AML-193 (cell line): ENCODE measurements at regions not wholly inside any gene's neighbourhood (a gene's known extent, or its start where the extent isn't known, plus 50 kb on each side); places are given as distances from the start of the nearest gene placed in this dataset.
"Not testable (repeated sequence)": the region's sequence is repeated elsewhere in the genome, so short reads cannot be mapped to it uniquely, and the experiment has no call there.

ENCODE experiments used
- DNase-seq, 2 experiments: peaks; one replicate each; lab custom pipeline; 2025; lab: John Stamatoyannopoulos, UW

DNA sequence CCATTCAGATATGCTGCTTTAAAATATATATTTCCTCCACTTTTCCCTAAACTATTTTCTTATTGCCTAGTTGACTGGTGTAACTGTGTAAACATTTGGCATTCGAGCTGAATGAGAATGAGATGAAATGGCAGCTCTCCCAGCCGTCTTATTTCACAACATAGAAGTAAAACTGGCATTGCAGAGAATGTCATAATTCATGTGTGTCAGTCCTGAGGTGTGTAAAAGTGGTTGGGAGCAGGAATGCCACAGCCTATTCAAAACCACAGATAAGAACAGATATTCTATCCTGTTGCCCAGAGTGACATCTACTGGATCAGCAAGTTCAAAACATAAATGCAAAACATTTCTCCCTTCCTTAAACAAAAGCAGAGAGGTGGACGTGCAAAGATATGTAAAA is 565.5 kb upstream of the CHAC2 start:
- no peak for DNase-seq

DNA sequence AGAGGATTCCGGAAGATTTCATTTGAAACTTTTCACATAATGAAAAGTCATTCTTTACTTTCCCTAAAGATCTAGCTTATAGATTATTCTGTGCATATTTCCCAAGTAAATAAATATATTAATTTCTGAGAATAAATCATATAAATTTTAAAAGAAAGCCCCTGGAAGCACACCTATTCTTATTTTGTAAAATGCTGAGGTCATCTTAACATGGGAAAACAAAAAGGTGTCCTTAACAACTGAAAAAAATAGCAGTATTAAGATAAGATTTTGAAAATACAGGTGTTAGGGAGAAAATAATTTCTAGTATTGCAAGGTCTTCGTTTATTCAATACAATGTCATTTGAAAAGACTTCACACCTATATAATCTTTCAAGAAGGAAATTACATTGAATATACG is 567.5 kb upstream of the CHAC2 start:
- no peak for DNase-seq

DNA sequence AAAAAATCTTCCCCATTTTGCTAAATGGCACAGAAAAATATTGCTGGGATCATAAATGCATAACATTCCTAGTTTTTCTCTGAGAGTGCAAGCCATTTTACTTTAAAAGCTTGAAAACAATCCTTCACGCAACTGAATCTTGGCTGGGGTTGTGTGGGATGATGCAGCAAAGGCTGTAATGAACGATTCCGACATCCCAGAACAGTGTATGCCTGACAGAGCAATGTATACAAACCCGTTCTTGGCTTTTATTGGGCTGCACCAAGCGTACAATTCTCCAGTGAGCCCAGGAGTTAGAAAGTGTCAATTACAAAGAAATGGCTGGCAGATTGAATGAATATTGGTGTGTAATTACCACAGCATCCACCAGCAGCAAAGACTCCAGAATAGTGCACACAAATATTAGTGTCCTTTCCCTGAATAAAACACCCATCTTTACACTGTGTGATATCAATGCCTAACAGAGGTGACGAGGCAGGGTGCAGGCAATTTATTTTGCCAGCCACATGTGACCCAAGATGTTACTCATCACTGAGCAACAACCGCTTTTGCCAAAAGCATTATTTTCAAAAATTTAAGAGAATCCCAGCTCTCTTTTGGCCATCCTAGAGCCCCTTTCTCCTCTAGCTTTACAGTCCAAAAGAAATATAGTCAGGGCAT is 578.6 kb upstream of the CHAC2 start:
- no peak for DNase-seq

- DNase-seq: no peak
Observed at GRCh38 chr2:53183581-53183980, 584.0 kb upstream of the CHAC2 start.

DNA sequence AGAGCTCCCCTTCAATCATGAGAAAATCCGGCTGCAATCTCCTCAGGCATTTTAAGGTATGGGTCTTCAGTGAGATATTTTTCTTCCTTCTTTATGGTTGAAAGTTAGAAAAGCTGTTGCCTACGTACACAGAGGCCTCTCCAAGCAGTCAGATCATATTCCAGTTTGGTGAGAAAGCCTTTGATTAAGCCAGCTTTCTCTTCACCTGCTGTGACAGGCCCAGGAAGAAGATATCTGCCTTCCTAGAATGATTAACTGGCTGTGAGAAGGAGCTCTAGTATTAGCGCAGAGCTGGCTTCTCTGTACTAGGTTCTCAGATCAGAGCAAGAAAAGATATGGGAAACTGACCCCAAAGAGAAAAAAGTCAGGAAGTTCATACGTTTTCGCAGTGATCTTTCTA is 585.0 kb upstream of the CHAC2 start:
- DNase-seq: no peak

DNA sequence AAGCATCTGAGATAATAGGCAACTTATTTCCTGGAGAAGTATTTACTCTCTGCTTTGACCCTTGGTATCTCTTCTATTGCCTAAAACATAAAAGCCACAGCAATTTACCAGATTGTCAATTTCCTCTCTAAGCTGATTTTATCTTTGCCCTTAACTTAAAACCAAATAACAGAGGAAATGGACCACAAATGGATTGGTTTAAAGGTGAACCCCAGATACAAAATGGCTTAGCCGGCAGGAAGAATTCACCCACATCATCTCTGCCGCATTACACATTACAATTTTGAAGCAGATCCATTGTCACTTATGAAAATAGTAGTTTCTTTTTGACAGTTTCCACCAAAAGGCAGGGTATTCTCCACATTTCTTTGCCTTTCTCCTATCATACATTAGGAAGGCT is 585.8 kb upstream of the CHAC2 start:
- no peak for DNase-seq

GRCh38 chr2:53177327-53177726 is 590.3 kb upstream of the CHAC2 start:
- DNase-seq: no peak

DNA sequence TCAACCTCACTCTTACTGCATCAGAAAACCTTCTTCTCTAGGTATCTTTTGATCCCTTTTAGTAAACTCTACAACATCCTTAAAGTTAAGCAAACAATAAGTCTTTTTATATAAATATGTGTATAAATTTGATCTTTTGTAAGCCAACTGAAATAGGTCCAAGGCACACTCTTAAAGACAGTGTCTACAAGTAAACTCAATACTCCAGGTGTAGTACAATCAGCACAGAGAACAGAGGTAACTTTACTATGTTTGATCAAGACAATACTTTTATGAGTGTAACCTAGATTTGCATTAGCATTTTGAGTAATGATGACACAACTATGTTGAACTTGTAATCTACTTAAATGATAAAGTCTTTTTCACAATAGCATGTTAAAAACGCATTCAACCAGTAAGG is 593.1 kb upstream of the CHAC2 start:
- DNase-seq: no peak

DNA sequence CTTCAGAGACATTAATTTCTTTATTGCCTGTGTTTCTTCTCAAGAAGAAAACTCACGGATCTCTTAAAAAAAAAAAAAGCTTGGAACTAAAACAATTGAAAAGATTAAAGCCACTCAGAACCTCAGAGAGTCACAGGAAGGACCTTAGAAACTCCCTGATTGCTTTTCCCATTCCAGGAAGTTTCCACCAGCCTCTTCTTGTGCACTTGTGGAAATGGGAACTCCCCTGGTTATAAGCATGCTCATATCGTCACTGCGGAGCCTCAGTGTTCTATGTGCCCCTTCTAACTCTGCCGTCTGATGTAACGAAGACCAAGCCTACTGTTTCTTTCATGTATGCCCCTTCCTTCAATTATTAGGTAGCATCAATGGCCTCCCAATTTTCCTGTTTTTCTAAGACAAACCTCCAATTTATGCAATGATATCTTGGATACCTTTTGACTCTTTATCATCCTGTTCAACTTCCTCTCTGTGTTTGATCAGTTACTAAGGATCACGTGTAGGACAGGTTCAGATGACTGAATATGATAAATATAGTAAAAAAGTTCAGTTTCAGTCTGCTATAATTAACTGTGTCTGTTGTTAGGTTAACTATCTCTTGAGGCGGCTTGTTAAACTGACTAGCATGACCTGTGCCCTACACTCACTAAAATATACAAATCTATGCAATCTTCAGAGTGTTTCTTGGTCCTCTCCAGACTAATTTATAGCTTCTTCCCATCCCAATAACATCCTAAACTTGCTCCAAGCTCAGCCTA is 593.7 kb upstream of the CHAC2 start:
- no peak for DNase-seq

DNA sequence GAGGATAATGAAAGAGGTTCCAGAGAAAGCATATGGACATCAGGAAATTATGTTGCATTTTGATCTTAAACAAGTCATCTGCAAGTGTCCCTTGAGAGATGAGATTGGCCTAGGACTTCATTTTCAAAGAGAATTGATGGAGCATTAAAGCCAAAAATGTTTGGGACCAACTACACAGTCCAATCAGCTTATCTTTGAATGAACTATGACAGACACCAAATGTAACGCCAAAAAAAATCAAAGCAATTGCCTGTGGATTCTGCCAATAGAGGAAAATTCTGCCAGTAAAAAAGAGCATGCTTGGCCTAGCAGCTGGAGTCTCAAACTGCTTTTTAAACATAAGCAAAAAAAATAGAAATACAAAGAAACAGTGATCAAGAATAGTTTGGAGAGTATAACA is 594.5 kb upstream of the CHAC2 start:
- DNase-seq: no peak

GRCh38 chr2:53170466-53170865 is 597.1 kb upstream of the CHAC2 start:
- DNase-seq: no peak

GRCh38 chr2:53167227-53167626 is 600.4 kb upstream of the CHAC2 start:
- DNase-seq: no peak

DNA sequence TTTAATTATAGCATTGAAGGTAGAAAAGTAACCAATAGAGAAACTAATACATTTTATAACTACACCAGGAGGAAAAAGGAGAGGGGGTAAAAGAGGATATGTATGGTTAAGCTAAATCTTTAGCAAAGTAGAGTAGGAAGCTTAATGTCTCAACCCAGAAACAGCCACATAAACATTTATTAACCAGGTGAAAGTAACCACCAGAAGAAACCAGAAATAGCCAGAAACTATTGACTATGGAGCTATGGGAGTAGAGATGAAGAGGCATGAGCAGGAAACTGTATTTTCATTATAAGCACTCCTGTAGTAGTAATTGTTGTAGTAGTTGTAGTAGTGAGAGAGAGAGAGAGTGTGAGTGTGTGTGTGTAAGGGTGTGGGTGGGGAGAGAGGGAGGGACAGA is 617.5 kb upstream of the CHAC2 start:
- DNase-seq: no peak

DNA sequence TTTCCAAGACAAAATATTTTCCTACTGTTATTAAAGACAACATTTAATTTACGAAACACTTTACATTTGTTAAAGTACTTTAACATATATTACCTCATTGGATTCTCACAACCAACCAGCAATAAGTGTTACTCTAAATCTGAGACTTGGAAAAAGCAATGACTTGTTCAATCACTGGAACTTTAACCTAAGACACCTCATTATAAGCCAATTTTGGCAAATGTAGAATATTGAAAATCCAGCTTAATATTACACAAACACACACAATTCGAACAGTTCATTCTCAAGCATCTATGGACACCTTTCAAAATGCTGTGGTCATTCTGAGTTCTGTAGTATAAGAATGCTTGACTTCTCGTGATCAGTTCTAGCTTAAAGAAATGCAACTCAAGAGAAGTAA is 619.4 kb upstream of the CHAC2 start:
- DNase-seq: no peak

DNA sequence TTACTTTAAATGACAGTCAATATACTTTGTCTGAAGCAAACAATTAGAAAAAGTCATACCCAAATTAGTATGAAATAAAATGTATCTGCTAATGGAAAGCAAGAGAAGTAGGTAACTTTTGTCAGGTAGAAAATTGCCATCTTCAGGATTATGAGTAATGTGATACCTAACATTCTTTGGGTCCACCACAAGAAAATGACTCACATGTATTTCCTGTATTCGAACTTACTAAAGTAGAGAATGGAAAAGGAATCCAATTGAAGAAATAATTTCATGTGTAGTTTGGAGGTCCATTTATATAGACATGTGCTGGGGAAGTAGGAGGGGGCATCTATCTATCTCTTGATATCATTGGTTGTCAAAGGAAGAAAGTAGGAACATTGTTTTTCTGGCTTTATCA is 636.2 kb upstream of the CHAC2 start:
- DNase-seq: no peak

- DNase-seq: no peak
Observed at GRCh38 chr2:53130441-53130943, 637.1 kb upstream of the CHAC2 start.

GRCh38 chr2:53129851-53130250 is 637.8 kb upstream of the CHAC2 start:
- peak in 1 of 2 experiments; percentile 7 for DNase-seq

- DNase-seq: no peak
Observed at GRCh38 chr2:53127061-53127650, 640.4 kb upstream of the CHAC2 start.

- no peak for DNase-seq
Observed at GRCh38 chr2:53114991-53115390, 652.6 kb upstream of the CHAC2 start.

DNA sequence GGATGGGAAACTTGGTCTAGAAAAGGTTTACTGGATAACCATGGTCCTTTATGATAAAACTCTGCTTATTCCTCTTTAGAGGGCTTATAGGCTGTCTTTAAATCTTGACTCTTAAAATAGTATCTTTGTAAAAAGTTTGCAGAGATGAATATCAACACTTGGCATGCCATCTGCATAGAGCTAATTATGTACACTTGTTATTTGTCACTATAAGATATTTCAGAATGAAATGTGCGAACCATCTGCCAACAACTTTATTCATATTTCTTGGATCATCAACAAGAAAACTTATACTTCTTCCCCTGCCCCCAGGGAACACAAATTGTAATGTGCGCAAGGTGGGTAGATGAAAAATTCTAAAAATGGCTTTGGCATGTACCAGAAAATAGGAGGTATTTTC is 653.0 kb upstream of the CHAC2 start:
- DNase-seq: no peak

DNA sequence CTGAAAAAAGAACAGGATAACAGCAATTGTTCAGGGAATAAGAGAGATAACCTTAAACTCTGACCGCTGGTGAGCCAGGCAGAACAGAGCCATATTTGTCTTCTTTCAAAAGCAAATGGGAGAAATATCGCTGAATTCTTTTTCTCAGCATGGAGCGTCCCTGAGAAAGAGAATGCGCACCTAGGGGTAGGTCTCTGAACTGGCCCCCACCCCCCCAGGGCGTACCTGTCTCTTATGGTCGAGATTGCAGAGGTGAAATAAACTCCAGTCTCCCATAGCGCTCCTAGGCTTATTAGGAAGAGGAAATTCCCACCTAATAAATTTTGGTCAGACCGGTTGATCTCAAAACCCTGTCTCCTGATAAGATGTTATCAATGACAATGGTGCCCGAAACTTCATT is 655.2 kb upstream of the CHAC2 start:
- DNase-seq: not testable (repeated sequence)

DNA sequence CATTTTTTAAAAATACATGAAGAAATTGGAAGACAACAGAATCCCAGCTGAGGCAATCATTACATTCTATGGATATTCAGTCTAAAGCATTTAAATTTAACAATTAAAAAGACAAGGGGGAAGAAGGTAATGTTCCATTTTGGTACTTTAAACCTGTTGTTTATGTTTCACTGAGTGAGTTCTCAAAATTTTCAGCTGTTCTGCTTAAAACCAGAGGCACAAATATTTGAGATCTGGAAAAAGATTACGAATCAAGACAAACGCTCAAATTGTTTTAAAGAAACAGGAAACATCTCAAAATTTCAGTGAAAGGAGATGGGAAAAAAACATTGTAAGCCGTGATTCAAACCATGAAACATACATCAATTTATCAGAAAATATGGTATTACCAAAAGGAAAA is 656.2 kb upstream of the CHAC2 start:
- no peak for DNase-seq

DNA sequence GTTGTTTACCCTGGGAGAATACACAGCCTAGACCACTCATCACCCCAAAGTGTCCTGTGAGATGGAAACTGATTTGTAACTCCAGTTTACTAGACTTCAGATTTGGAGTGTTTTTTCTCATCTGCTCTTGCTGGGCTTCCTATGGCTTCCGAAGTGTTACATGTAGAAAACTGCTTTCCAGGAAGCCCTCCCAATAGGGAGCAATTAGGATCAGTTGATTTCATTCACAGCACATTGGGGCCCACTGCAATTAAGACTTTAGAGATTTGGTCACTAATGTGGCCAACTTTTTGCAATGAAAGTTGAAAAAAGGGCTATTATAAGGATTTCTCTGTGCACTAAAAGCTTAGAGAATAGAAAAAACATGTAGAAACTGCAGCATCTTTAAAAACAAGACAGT is 656.6 kb upstream of the CHAC2 start:
- DNase-seq: no peak
